Kidney (tissue), 13 donors: ENCODE measurements at regions not wholly inside any gene's neighbourhood (a gene's known extent, or its start where the extent isn't known, plus 50 kb on each side); places are given as distances from the start of the nearest gene placed in this dataset.

Source experiments
- DNase-seq, 5 donors: peaks; one replicate each; pipeline ENCODE4 v3.0.0-alpha.2; 2013 to 2020
- FAIRE-seq: peaks from 2 replicates; lab custom pipeline; 2012; peaks lifted over from hg19 to GRCh38; lab: Jason Lieb, UNC
- H3K27ac ChIP-seq, 2 donors: one replicate each; pipeline ENCODE4 v1.7.0; 2013; ENCODE audit warnings: low read depth in 2 of 2, low read length in 2 of 2, inconsistent platforms in 1 of 2
- H3K27me3 ChIP-seq: one replicate; pipeline ENCODE4 v1.7.1; 2013; ENCODE audit warnings: low read length, inconsistent platforms; ENCODE audit not compliant: control insufficient read depth, insufficient read depth
- H3K36me3 ChIP-seq, 3 donors: one replicate each; pipeline versions ENCODE4 v1.7.0 to v1.7.1; 2013; ENCODE audit warnings: low read length in 3 of 3, control low read depth in 1 of 3, inconsistent platforms in 1 of 3; ENCODE audit not compliant: insufficient read depth in 3 of 3, control insufficient read depth in 2 of 3
- H3K4me1 ChIP-seq, 3 donors: one replicate each; pipeline versions ENCODE4 v1.7.0 to v1.7.1; 2013; ENCODE audit warnings: low read length in 3 of 3, inconsistent platforms in 1 of 3, low read depth in 1 of 3; ENCODE audit not compliant: control insufficient read depth in 2 of 3, insufficient read depth in 2 of 3
- H3K4me3 ChIP-seq, 3 donors: one replicate each; pipeline versions ENCODE4 v1.7.0 to v1.8.1; 2013; ENCODE audit warnings: low read length in 3 of 3, control low read depth in 1 of 3, inconsistent platforms in 1 of 3
- H3K9ac ChIP-seq, 3 donors: one replicate each; pipeline versions ENCODE4 v1.7.0 to v1.7.1; 2013; ENCODE audit warnings: low read length in 3 of 3, control low read depth in 1 of 3, inconsistent platforms in 1 of 3
- H3K9me3 ChIP-seq, 3 donors: one replicate each; pipeline versions ENCODE4 v1.7.0 to v1.7.1; 2013; ENCODE audit warnings: low read length in 3 of 3, control low read depth in 1 of 3, inconsistent platforms in 1 of 3; ENCODE audit not compliant: control insufficient read depth in 2 of 3, insufficient read depth in 1 of 3
- CTCF ChIP-seq: IDR thresholded peaks from 3 replicates; pipeline ENCODE4 v1.5.1; 2012; ENCODE audit warnings: mild to moderate bottlenecking, moderate library complexity, borderline replicate concordance; ENCODE audit not compliant: insufficient read depth; ENCODE audit errors: extremely low read depth
- intact Hi-C: fragments of 100-400 bp; cut with DNase I; formaldehyde crosslinking; loops from one replicate; pipeline ENCODE4 v1.11.1; 2022
- donor health status: control.
- donor health status: control.
- donor health status: control.
- donor health status: control.
- donor health status: control.
- donor health status: DM: yes; HTN: yes; CAD: no.
- donor health status: Normal renal cell carcinoma (clear cell type).

GRCh38 chr13:53953183-53953582 is 924.6 kb downstream of the OLFM4 start:
- H3K4me1 ChIP-seq = no peaks in the 10 kb centered on the region
- no peak for TF ChIP-seq CTCF
- FAIRE-seq (no peak), DNase-seq (peak in 1 of 5 donors; percentile 9)
- H3K36me3 ChIP-seq = no peaks in the 10 kb centered on the region
- H3K9me3 ChIP-seq = no peaks in the 10 kb centered on the region
- no peaks in the 10 kb centered on the region for H3K27me3 ChIP-seq
- intact Hi-C loops = no loop called here
- H3K4me3 ChIP-seq = no peak overlapping the region
- no peak overlapping the region for H3K9ac ChIP-seq
- H3K27ac ChIP-seq = no peak overlapping the region
